ENCODE measurements at regions not wholly inside any gene's neighbourhood (a gene's known extent, or its start where the extent isn't known, plus 50 kb on each side); places are given as distances from the start of the nearest gene placed in this dataset.

GRCh38 chr7:46320956-46321355, 399.9 kb upstream of the IGFBP3 start:
- TF ChIP-seq CTCF (IDR thresholded peaks at IDR 0.05) (no peak), POLR2A (IDR thresholded peaks at IDR 0.05) (no peak)
